Trophoblast cell (in vitro differentiated cells and primary cell): ENCODE measurements at regions not wholly inside any gene's neighbourhood (a gene's known extent, or its start where the extent isn't known, plus 50 kb on each side); places are given as distances from the start of the nearest gene placed in this dataset.

Experiments
- DNase-seq, 2 donors: peaks; one replicate each; pipeline ENCODE4 v3.0.0-alpha.2; 2016
- H2AFZ ChIP-seq: 2 replicates; pipeline ENCODE4 v1.6.1; 2013; ENCODE audit warnings: low read length, moderate library complexity, mild to moderate bottlenecking; ENCODE audit not compliant: insufficient read depth, poor library complexity
- H2AK5ac ChIP-seq: 2 replicates; pipeline ENCODE4 v1.6.1; 2013; ENCODE audit warnings: mild to moderate bottlenecking, low read length
- H2BK120ac ChIP-seq: 2 replicates; pipeline ENCODE4 v1.6.1; 2013; ENCODE audit warnings: low read length, mild to moderate bottlenecking, moderate library complexity; ENCODE audit not compliant: insufficient read depth, poor library complexity
- H2BK12ac ChIP-seq: 2 replicates; pipeline ENCODE4 v1.6.1; 2013; ENCODE audit warnings: mild to moderate bottlenecking, low read length, moderate library complexity
- H2BK5ac ChIP-seq: 2 replicates; pipeline ENCODE4 v1.6.1; 2013; ENCODE audit warnings: low read length, low read depth, moderate library complexity, mild to moderate bottlenecking; ENCODE audit not compliant: poor library complexity
- H3K14ac ChIP-seq: 2 replicates; pipeline ENCODE4 v1.6.1; 2013; ENCODE audit warnings: mild to moderate bottlenecking, low read length
- H3K18ac ChIP-seq: 2 replicates; pipeline ENCODE4 v1.6.1; 2013; ENCODE audit warnings: mild to moderate bottlenecking, low read length
- H3K23ac ChIP-seq: 2 replicates; pipeline ENCODE4 v1.6.1; 2013; ENCODE audit warnings: low read length
- H3K27ac ChIP-seq: 2 replicates; pipeline ENCODE4 v1.5.1; 2013; ENCODE audit warnings: low read depth, mild to moderate bottlenecking, inconsistent platforms, low read length, moderate library complexity
- H3K27me3 ChIP-seq: 2 replicates; pipeline ENCODE4 v1.6.1; 2013; ENCODE audit warnings: inconsistent platforms, mild to moderate bottlenecking, low read length, moderate library complexity; ENCODE audit not compliant: insufficient read depth
- H3K36me3 ChIP-seq, 2 experiments: 1 replicate in 1 of 2; 2 replicates in 1 of 2; pipeline ENCODE4 v1.6.1; 2013; ENCODE audit warnings: low read length in 2 of 2, mild to moderate bottlenecking in 2 of 2, moderate library complexity in 1 of 2; ENCODE audit not compliant: insufficient read depth in 2 of 2, control insufficient read depth in 1 of 2
- H3K4ac ChIP-seq: 2 replicates; pipeline ENCODE4 v1.6.1; 2013; ENCODE audit warnings: low read depth, mild to moderate bottlenecking, low read length, moderate library complexity
- H3K4me1 ChIP-seq, 2 experiments: 1 replicate in 1 of 2; 2 replicates in 1 of 2; pipeline ENCODE4 v1.6.1; 2013; ENCODE audit warnings: low read length in 2 of 2, mild to moderate bottlenecking in 2 of 2, moderate library complexity in 1 of 2; ENCODE audit not compliant: insufficient read depth in 2 of 2, control insufficient read depth in 1 of 2
- H3K4me2 ChIP-seq: 2 replicates; pipeline ENCODE4 v1.6.1; 2013; ENCODE audit warnings: inconsistent platforms, mild to moderate bottlenecking, low read length, moderate library complexity
- H3K4me3 ChIP-seq: 2 replicates; pipeline ENCODE4 v1.5.1; 2013; ENCODE audit warnings: mild to moderate bottlenecking, low read depth, low read length, inconsistent platforms
- H3K79me1 ChIP-seq: one replicate; pipeline ENCODE4 v1.6.1; 2013; ENCODE audit warnings: low read length
- H3K79me2 ChIP-seq: 2 replicates; pipeline ENCODE4 v1.6.1; 2013; ENCODE audit warnings: low read length, mild to moderate bottlenecking; ENCODE audit not compliant: control insufficient read depth, insufficient read depth, poor library complexity
- H3K9ac ChIP-seq: 2 replicates; pipeline ENCODE4 v1.6.1; 2013; ENCODE audit warnings: mild to moderate bottlenecking, low read length
- H3K9me3 ChIP-seq: 2 replicates; pipeline ENCODE4 v1.6.1; 2013; ENCODE audit warnings: low read depth, mild to moderate bottlenecking, control low read depth, inconsistent platforms, low read length; ENCODE audit not compliant: insufficient read depth
- H4K12ac ChIP-seq: 2 replicates; pipeline ENCODE4 v1.6.1; 2013; ENCODE audit warnings: low read depth, mild to moderate bottlenecking, low read length, moderate library complexity
- H4K8ac ChIP-seq: 2 replicates; pipeline ENCODE4 v1.6.1; 2013; ENCODE audit warnings: low read depth, mild to moderate bottlenecking, low read length, moderate library complexity
- H4K91ac ChIP-seq: one replicate; pipeline ENCODE4 v1.6.1; 2013; ENCODE audit warnings: low read depth, mild to moderate bottlenecking, low read length, moderate library complexity
- WGBS: extraction: QIAGEN DNeasy Blood & Tissue Kit; methylation state at CpG from one replicate; pipeline ENCODE4 v1.1.7; 2013; ENCODE audit warnings: missing lambda C conversion rate; ENCODE audit not compliant: insufficient read length, insufficient coverage; ENCODE audit errors: extremely low coverage; 5-methylcytosine and 5-hydroxymethylcytosine counted together

GRCh38 chr9:78927099-78927940 lies 630.4 kb downstream of the PSAT1 start:
- Histone ChIP-seq H3K14ac (no peak overlapping the region), H3K4ac (no peak overlapping the region), H4K12ac (no peak overlapping the region), H3K4me3 (no peak overlapping the region), H3K9me3 (no peaks in the 10 kb centered on the region), H3K23ac (no peak overlapping the region), H3K79me2 (no peaks in the 10 kb centered on the region), H4K8ac (no peak overlapping the region), H3K4me2 (no peak overlapping the region), H2AFZ (no peak overlapping the region), H2BK120ac (no peak overlapping the region), H2AK5ac (no peak overlapping the region), H2BK5ac (no peak overlapping the region), H4K91ac (no peak overlapping the region), H3K36me3 (no peaks in the 10 kb centered on the region), H3K79me1 (no peaks in the 10 kb centered on the region), H3K9ac (no peak overlapping the region), H3K18ac (no peak overlapping the region), H3K27me3 (no peaks in the 10 kb centered on the region), H2BK12ac (no peak overlapping the region), H3K4me1 (no peaks in the 10 kb centered on the region), H3K27ac (no peak overlapping the region)
- DNase-seq = no peak
- no CpG with 5 or more reads among the region's 1 CpG for WGBS

- peaks cover 0 to 1% of the 10 kb centered on the region in 2 experiments for H3K4me1 ChIP-seq
- H3K9ac ChIP-seq = no peak overlapping the region
- no peak overlapping the region for H4K8ac ChIP-seq
- no peak overlapping the region for H3K4ac ChIP-seq
- H3K18ac ChIP-seq = no peak overlapping the region
- H4K91ac ChIP-seq = no peak overlapping the region
- no peak overlapping the region for H3K27ac ChIP-seq
- no peak overlapping the region for H2BK5ac ChIP-seq
- DNase-seq = no peak
- no peak overlapping the region for H4K12ac ChIP-seq
- no peaks in the 10 kb centered on the region for H3K79me1 ChIP-seq
- H2AFZ ChIP-seq = no peak overlapping the region
- H3K4me3 ChIP-seq = no peak overlapping the region
- no peaks in the 10 kb centered on the region for H3K36me3 ChIP-seq
- H2AK5ac ChIP-seq = no peak overlapping the region
- WGBS = no CpG with 5 or more reads among the region's 7 CpGs
- H3K4me2 ChIP-seq = no peak overlapping the region
- no peaks in the 10 kb centered on the region for H3K79me2 ChIP-seq
- H3K14ac ChIP-seq = no peak overlapping the region
- no peak overlapping the region for H3K23ac ChIP-seq
- H3K9me3 ChIP-seq = no peaks in the 10 kb centered on the region
- H3K27me3 ChIP-seq = no peaks in the 10 kb centered on the region
- H2BK12ac ChIP-seq = no peak overlapping the region
- no peak overlapping the region for H2BK120ac ChIP-seq
These were observed 631.9 kb downstream of the PSAT1 start for GRCh38 chr9:78928625-78929405.

GRCh38 chr9:78930281-78930680 lies 633.4 kb downstream of the PSAT1 start:
- Histone ChIP-seq H3K4me2 (no peak overlapping the region), H3K27ac (no peak overlapping the region), H3K27me3 (no peaks in the 10 kb centered on the region), H3K4ac (no peak overlapping the region), H3K18ac (no peak overlapping the region), H2BK120ac (no peak overlapping the region), H4K8ac (no peak overlapping the region), H3K9ac (no peak overlapping the region), H4K91ac (no peak overlapping the region), H2AFZ (no peak overlapping the region), H3K79me1 (no peaks in the 10 kb centered on the region), H4K12ac (no peak overlapping the region), H2AK5ac (no peak overlapping the region), H3K9me3 (no peaks in the 10 kb centered on the region), H3K4me1 (peaks cover 0 to 1% of the 10 kb centered on the region in 2 experiments), H3K23ac (no peak overlapping the region), H2BK5ac (no peak overlapping the region), H3K36me3 (no peaks in the 10 kb centered on the region), H3K14ac (no peak overlapping the region), H2BK12ac (no peak overlapping the region), H3K79me2 (no peaks in the 10 kb centered on the region), H3K4me3 (no peak overlapping the region)
- DNase-seq = no peak
- WGBS = no CpG with 5 or more reads among the region's 2 CpGs

GRCh38 chr9:78932849-78933627 lies 636.1 kb downstream of the PSAT1 start:
- Histone ChIP-seq H4K8ac (no peak overlapping the region), H3K4me3 (no peak overlapping the region), H2AFZ (no peak overlapping the region), H3K79me2 (no peaks in the 10 kb centered on the region), H3K18ac (no peak overlapping the region), H3K4ac (no peak overlapping the region), H4K91ac (no peak overlapping the region), H3K36me3 (no peaks in the 10 kb centered on the region), H3K9me3 (no peaks in the 10 kb centered on the region), H2AK5ac (no peak overlapping the region), H3K9ac (no peak overlapping the region), H3K4me1 (peaks cover 0 to 1% of the 10 kb centered on the region in 2 experiments), H3K4me2 (no peak overlapping the region), H3K27me3 (no peaks in the 10 kb centered on the region), H3K23ac (no peak overlapping the region), H3K27ac (no peak overlapping the region), H2BK12ac (no peak overlapping the region), H4K12ac (no peak overlapping the region), H2BK120ac (no peak overlapping the region), H3K14ac (no peak overlapping the region), H2BK5ac (no peak overlapping the region), H3K79me1 (no peaks in the 10 kb centered on the region)
- DNase-seq = peak; percentile 18 to 81
- no CpG with 5 or more reads among the region's 4 CpGs for WGBS
